IMR-90 (cell line): ENCODE measurements at regions not wholly inside any gene's neighbourhood (a gene's known extent, or its start where the extent isn't known, plus 50 kb on each side); places are given as distances from the start of the nearest gene placed in this dataset.

Experiments
- ATAC-seq: fragments of 200-7000 bp; cut with Tn5 transposase; 2 replicates; pipeline ENCODE4 v1.9.1; 2020; ENCODE audit warnings: low read depth, mild to moderate bottlenecking, moderate library complexity
- BruUV-seq: library from RNA; stranded (reverse); fragments of 400-500 nt; replicated peaks from 2 replicates; lab custom pipeline; 2021; lab: Mats Ljungman, UMichigan
- CTCF ChIA-PET: fragments of 300-600 bp; formaldehyde crosslinking; extraction: SDS; loops from one replicate; lab custom pipeline; 2021; ENCODE audit warnings: antibody characterized with exemption; lab: Yijun Ruan, JAX
- POLR2A ChIA-PET: fragments of 300-600 bp; sonication (Branson Sonifier 250); formaldehyde crosslinking; loops from one replicate; lab custom pipeline; 2022; ENCODE audit warnings: antibody characterized with exemption; ENCODE audit not compliant: unreplicated experiment; lab: Charles Lee
- DNase-seq: peaks from one replicate; pipeline ENCODE4 v3.0.0; 2013
- H2AFZ ChIP-seq: replicated peaks from 2 replicates; pipeline ENCODE3; 2013; ENCODE audit warnings: low read length, mild to moderate bottlenecking; ENCODE audit not compliant: poor library complexity
- H2AK5ac ChIP-seq: 2 replicates; pipeline ENCODE4 v1.6.1; 2013; ENCODE audit warnings: low read depth, low read length, inconsistent platforms
- H2AK9ac ChIP-seq: replicated peaks from 2 replicates; pipeline ENCODE3; 2013; ENCODE audit warnings: mild to moderate bottlenecking, low read depth, low read length, moderate library complexity; ENCODE audit not compliant: poor library complexity
- H2BK120ac ChIP-seq: 2 replicates; pipeline ENCODE4 v1.6.1; 2013; ENCODE audit warnings: low read depth, low read length, inconsistent platforms
- H2BK15ac ChIP-seq: 3 replicates; pipeline ENCODE4 v1.6.1; 2013; ENCODE audit warnings: low read depth, low read length, inconsistent platforms
- H2BK20ac ChIP-seq: 2 replicates; pipeline ENCODE4 v1.6.1; 2013; ENCODE audit warnings: low read depth, mild to moderate bottlenecking, inconsistent platforms, low read length, moderate library complexity
- H2BK5ac ChIP-seq: 2 replicates; pipeline ENCODE4 v1.6.1; 2013; ENCODE audit warnings: mild to moderate bottlenecking, low read depth, low read length, inconsistent platforms; ENCODE audit not compliant: poor library complexity, severe bottlenecking
- H3K14ac ChIP-seq: replicated peaks from 2 replicates; pipeline ENCODE4 v1.6.1; 2013; ENCODE audit warnings: low read depth, low read length, inconsistent platforms
- H3K18ac ChIP-seq: 2 replicates; pipeline ENCODE4 v1.6.1; 2013; ENCODE audit warnings: low read depth, low read length, control low read depth
- H3K23ac ChIP-seq: 2 replicates; pipeline ENCODE4 v1.6.1; 2013; ENCODE audit warnings: low read depth, low read length, inconsistent platforms
- H3K27ac ChIP-seq: 2 replicates; pipeline ENCODE4 v1.5.1; 2013; ENCODE audit warnings: mild to moderate bottlenecking, control low read depth, low read length; ENCODE audit not compliant: insufficient read depth
- H3K27me3 ChIP-seq: 2 replicates; pipeline ENCODE4 v1.6.1; 2013; ENCODE audit warnings: low read length; ENCODE audit not compliant: control insufficient read depth, insufficient read depth
- H3K36me3 ChIP-seq: 2 replicates; pipeline ENCODE4 v1.6.1; 2013; ENCODE audit warnings: low read length, mixed read lengths; ENCODE audit not compliant: control insufficient read depth, insufficient read depth
- H3K4ac ChIP-seq: 2 replicates; pipeline ENCODE4 v1.6.1; 2013; ENCODE audit warnings: low read depth, low read length, inconsistent platforms
- H3K4me1 ChIP-seq: 2 replicates; pipeline ENCODE4 v1.6.1; 2013; ENCODE audit warnings: low read length, mixed read lengths; ENCODE audit not compliant: control insufficient read depth, insufficient read depth
- H3K4me2 ChIP-seq: 2 replicates; pipeline ENCODE4 v1.6.1; 2013; ENCODE audit warnings: low read depth, mild to moderate bottlenecking, control low read depth, low read length, moderate library complexity
- H3K4me3 ChIP-seq: 2 replicates; pipeline ENCODE4 v1.5.1; 2013; ENCODE audit warnings: low read depth, mild to moderate bottlenecking, control low read depth, low read length, moderate library complexity; ENCODE audit not compliant: insufficient read depth
- H3K56ac ChIP-seq: 2 replicates; pipeline ENCODE4 v1.6.1; 2013; ENCODE audit warnings: low read length, inconsistent platforms; ENCODE audit not compliant: insufficient read depth; ENCODE audit errors: extremely low read depth
- H3K79me1 ChIP-seq, 2 experiments: 2 replicates each; pipeline ENCODE4 v1.6.1; 2013; ENCODE audit warnings: low read length in 2 of 2, inconsistent platforms in 1 of 2, low read depth in 1 of 2
- H3K9ac ChIP-seq: 2 replicates; pipeline ENCODE4 v1.6.1; 2013; ENCODE audit warnings: low read depth, low read length, control low read depth
- H3K9me1 ChIP-seq: 2 replicates; pipeline ENCODE4 v1.6.1; 2013; ENCODE audit warnings: low read length, inconsistent platforms; ENCODE audit not compliant: insufficient read depth
- H3K9me3 ChIP-seq: 2 replicates; pipeline ENCODE4 v1.6.1; 2013; ENCODE audit warnings: low read length; ENCODE audit not compliant: control insufficient read depth, insufficient read depth
- H4K20me1 ChIP-seq: 2 replicates; pipeline ENCODE4 v1.6.1; 2013; ENCODE audit warnings: low read length, inconsistent platforms; ENCODE audit not compliant: insufficient read depth
- H4K5ac ChIP-seq: 2 replicates; pipeline ENCODE4 v1.6.1; 2013; ENCODE audit warnings: mild to moderate bottlenecking, low read depth, low read length, control low read depth
- H4K8ac ChIP-seq, 2 experiments: 2 replicates each; pipeline ENCODE4 v1.6.1; 2013; ENCODE audit warnings: low read depth in 2 of 2, low read length in 2 of 2, control low read depth in 1 of 2, inconsistent platforms in 1 of 2
- H4K91ac ChIP-seq: 2 replicates; pipeline ENCODE4 v1.6.1; 2013; ENCODE audit warnings: low read depth, low read length, inconsistent platforms; ENCODE audit not compliant: insufficient read depth
- BHLHE40 ChIP-seq: fragments of 150-350 bp; IDR thresholded peaks from 2 replicates; pipeline ENCODE4 v1.6.1; 2016; ENCODE audit warnings: mild to moderate bottlenecking, low read depth, low read length
- CEBPB ChIP-seq: IDR thresholded peaks from 2 replicates; pipeline ENCODE4 v1.6.1; 2012; ENCODE audit warnings: low read depth, low read length, improper control_type of control experiment
- CHD1 ChIP-seq: IDR thresholded peaks from 2 replicates; pipeline ENCODE4 v1.6.1; 2012; ENCODE audit warnings: low read depth, low read length, improper control_type of control experiment
- ELK1 ChIP-seq: fragments of 150-350 bp; IDR thresholded peaks from 2 replicates; pipeline ENCODE4 v1.6.1; 2016; ENCODE audit warnings: low read depth, mild to moderate bottlenecking, low read length, moderate library complexity, borderline replicate concordance
- MAFK ChIP-seq: IDR thresholded peaks from 2 replicates; pipeline ENCODE4 v1.6.1; 2012; ENCODE audit warnings: low read depth, low read length, improper control_type of control experiment
- MXI1 ChIP-seq: IDR thresholded peaks from 2 replicates; pipeline ENCODE4 v1.6.1; 2012; ENCODE audit warnings: low read depth, mild to moderate bottlenecking, low read length, moderate library complexity, borderline replicate concordance
- POLR2A ChIP-seq: IDR thresholded peaks from 2 replicates; pipeline ENCODE4 v1.6.1; 2012; ENCODE audit warnings: mild to moderate bottlenecking, low read depth, low read length
- WGBS, 2 experiments: methylation state at CpG; one replicate each; pipeline versions ENCODE4 v1.1.5 to v1.1.7; 2013; ENCODE audit warnings: missing lambda C conversion rate in 2 of 2; ENCODE audit not compliant: insufficient read length in 1 of 2; ENCODE audit errors: extremely low coverage in 2 of 2; 5-methylcytosine and 5-hydroxymethylcytosine counted together
- dilution Hi-C: fragments of 300-500 bp; cut with HindIII; formaldehyde crosslinking; loops from one replicate; pipeline ENCODE4 v1.14.3; 2018; ENCODE audit warnings: low sequenced_read_pairs; ENCODE audit not compliant: unreplicated experiment
- in situ Hi-C: fragments of 300-500 bp; cut with MboI; formaldehyde crosslinking; loops from 3 replicates; pipeline ENCODE4 v1.14.3; 2019; ENCODE audit warnings: low sequenced_read_pairs, inconsistent platforms, mixed read lengths
- intact Hi-C: fragments of 100-400 bp; cut with micrococcal nuclease; formaldehyde crosslinking; loops from 2 replicates; pipeline ENCODE4 v1.10.0; 2022

GRCh38 chr12:92419201-92419600 is 273.6 kb upstream of the BTG1 start:
- H2BK20ac ChIP-seq = no peak overlapping the region
- no peaks in the 10 kb centered on the region for H3K4me1 ChIP-seq
- CTCF ChIA-PET = interaction anchor here (1.1 kb wide), 1 partner anchor 274 kb away, joined by 3 read pairs; no protein-coding TSS in a partner anchor
- no peak overlapping the region for H2AK9ac ChIP-seq
- intact Hi-C loops (no loop called here), in situ Hi-C loops (no loop called here), dilution Hi-C loops (no loop called here)
- POLR2A ChIA-PET = no interaction called here
- H3K9me1 ChIP-seq = no peaks in the 10 kb centered on the region
- BruUV-seq = no TSS peak
- no peak overlapping the region for H3K4me2 ChIP-seq
- H2BK120ac ChIP-seq = no peak overlapping the region
- no peak for DNase-seq
- H2BK5ac ChIP-seq = no peak overlapping the region
- H4K20me1 ChIP-seq = no peaks in the 10 kb centered on the region
- no peak overlapping the region for H4K91ac ChIP-seq
- no peaks in the 10 kb centered on the region for H3K79me1 ChIP-seq
- no peak for ATAC-seq
- H4K5ac ChIP-seq = no peak overlapping the region
- no peaks in the 10 kb centered on the region for H3K9me3 ChIP-seq
- H2AK5ac ChIP-seq = no peak overlapping the region
- no peak overlapping the region for H3K4ac ChIP-seq
- H3K18ac ChIP-seq = no peak overlapping the region
- no peak overlapping the region for H2AFZ ChIP-seq
- WGBS, 2 experiments = no CpG with 5 or more reads among the region's 1 CpG
- H3K27ac ChIP-seq = no peak overlapping the region
- H3K9ac ChIP-seq = no peak overlapping the region
- no peaks in the 10 kb centered on the region for H3K36me3 ChIP-seq
- no peak overlapping the region for H3K14ac ChIP-seq
- H2BK15ac ChIP-seq = no peak overlapping the region
- TF ChIP-seq MXI1 = no peak
- TF ChIP-seq POLR2A = no peak
- TF ChIP-seq BHLHE40 = no peak
- TF ChIP-seq ELK1 = no peak
- TF ChIP-seq CEBPB = no peak
- no peak for TF ChIP-seq CHD1
- TF ChIP-seq MAFK = no peak
- H3K4me3 ChIP-seq = no peak overlapping the region
- H3K23ac ChIP-seq = no peak overlapping the region
- no peak overlapping the region for H4K8ac ChIP-seq
- H3K27me3 ChIP-seq = no peaks in the 10 kb centered on the region
- no peak overlapping the region for H3K56ac ChIP-seq
